ENCODE measurements at regions not wholly inside any gene's neighbourhood (a gene's known extent, or its start where the extent isn't known, plus 50 kb on each side); places are given as distances from the start of the nearest gene placed in this dataset.

- TF ChIP-seq POLR2A (IDR thresholded peaks at IDR 0.05) = no peak
- TF ChIP-seq CTCF (IDR thresholded peaks at IDR 0.05) = no peak
These were observed 217.6 kb upstream of the PIK3R1 start for GRCh38 chr5:67997892-67998457.

Data from vagina (tissue), 2 donors.